B cell (primary cell): ENCODE measurements at regions not wholly inside any gene's neighbourhood (a gene's known extent, or its start where the extent isn't known, plus 50 kb on each side); places are given as distances from the start of the nearest gene placed in this dataset.

ENCODE experiments used
- CTCF ChIP-seq: fragments of 200-600 bp; IDR thresholded peaks from one replicate; pipeline ENCODE4 v1.8.0; 2022; ENCODE audit warnings: antibody characterized with exemption, mild to moderate bottlenecking
- EZH2 ChIP-seq: IDR thresholded peaks from 2 replicates; pipeline ENCODE4 v1.6.1; 2012; ENCODE audit warnings: borderline replicate concordance, low read depth, mild to moderate bottlenecking, moderate library complexity, low read length; ENCODE audit not compliant: insufficient read depth, poor library complexity, severe bottlenecking

GRCh38 chrX:69060631-69061408 is 104.4 kb downstream of the PJA1 start:
- TF ChIP-seq CTCF (no peak), EZH2 (no peak)
